HG02678 (cell line): ENCODE measurements at regions not wholly inside any gene's neighbourhood (a gene's known extent, or its start where the extent isn't known, plus 50 kb on each side); places are given as distances from the start of the nearest gene placed in this dataset.
"Not testable (repeated sequence)": the region's sequence is repeated elsewhere in the genome, so short reads cannot be mapped to it uniquely, and the experiment has no call there.

Source experiments
- ATAC-seq: cut with Tn5 transposase; IDR thresholded peaks from one replicate; pipeline ENCODE4 v1.9.1; 2021; ENCODE audit warnings: mild to moderate bottlenecking, moderate library complexity; ENCODE audit not compliant: unreplicated experiment

- no peak for ATAC-seq
Observed at GRCh38 chr4:116342143-116342542, 743.2 kb downstream of the TRAM1L1 start.

- ATAC-seq = no peak
Observed at GRCh38 chr4:116332508-116332907, 752.9 kb downstream of the TRAM1L1 start.

DNA sequence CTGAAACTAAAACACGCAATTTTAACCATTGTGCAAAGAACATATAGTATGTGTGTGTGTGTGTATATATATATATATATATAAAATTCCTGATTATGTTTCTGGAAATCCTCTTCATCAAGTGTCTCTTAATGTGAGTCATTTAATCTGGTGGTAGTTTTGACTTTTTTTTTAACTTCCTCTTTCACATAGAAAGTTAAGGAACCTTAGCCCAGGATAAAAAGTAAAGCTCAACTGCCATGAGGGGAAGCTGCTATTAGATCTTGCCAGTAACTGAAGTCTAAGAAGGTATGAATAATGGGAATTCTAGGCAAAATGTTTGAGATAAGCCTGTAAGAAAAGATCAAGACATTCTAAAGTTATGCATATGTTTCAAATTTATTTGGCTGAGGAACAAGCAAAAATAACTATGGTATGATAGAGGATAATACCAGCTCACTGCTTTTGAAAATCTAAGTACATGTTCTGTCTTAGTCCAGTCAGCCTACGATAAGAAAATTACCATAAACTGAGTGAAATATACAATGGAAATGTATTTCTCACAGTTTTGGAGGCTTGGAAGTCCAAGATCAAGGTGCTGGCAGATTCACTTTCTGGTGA, 757.0 kb downstream of the TRAM1L1 start:
- ATAC-seq = no peak

DNA sequence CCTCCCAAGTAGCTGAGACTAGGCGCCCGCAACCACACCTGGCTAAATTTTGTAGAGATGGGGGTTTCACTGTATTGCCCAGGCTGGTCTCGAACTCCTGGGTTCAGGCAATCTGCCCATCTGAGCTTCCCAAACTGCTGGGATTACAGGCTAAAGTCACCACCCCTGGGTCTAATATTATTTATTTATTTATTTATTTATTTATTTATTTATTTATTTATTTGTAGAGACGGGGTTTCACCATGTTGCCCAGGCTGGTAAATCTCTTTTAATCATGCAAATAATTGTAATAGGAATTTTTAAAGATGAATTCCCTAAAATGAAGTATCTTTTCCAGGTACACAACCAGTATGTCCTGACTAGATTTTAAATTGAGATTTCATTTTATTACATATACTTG, 761.8 kb downstream of the TRAM1L1 start:
- ATAC-seq = no peak

- ATAC-seq = no peak
Observed at GRCh38 chr4:116321471-116321870, 763.9 kb downstream of the TRAM1L1 start.

DNA sequence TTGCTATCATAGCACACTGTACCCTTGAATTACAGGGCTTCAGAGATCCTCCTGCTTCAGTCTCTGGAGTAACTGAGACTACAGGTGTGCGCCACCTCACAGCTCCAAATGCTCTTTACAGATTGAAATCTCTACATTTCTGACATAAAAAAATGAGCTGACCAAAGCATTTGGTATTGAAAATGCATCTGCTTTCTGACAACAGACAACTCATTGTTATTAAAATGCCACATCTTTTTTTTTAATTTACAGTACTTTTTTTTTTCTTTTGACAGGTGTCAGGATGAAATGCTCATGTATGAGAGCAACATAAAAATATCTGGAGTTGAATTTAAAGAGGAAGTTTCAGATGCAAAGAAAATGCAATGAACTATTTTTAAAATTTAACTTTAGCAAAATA, 764.5 kb downstream of the TRAM1L1 start:
- no peak for ATAC-seq

DNA sequence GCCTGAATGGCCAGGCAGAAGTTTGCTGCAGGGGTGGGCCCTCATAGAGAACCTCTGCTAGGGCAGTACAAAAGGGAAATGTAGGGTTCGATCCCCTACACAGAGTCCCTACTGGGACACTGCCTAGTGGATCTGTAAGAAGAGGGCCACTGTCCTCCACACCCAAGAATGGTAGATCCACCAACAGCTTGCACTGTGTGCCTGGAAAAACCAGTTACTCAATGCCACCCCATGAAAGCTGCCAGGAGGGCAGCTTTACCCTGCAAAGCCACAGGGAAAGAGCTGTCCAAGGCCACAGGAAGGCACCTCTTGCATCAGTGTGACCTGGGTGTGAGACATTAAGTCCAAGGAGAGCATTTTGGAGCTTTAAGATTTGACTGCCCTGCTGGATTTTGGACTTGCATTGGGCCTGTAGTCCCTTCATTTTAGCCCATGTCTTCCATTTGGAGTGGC, 781.6 kb downstream of the TRAM1L1 start:
- ATAC-seq = no peak

GRCh38 chr4:116302990-116303735, 782.2 kb downstream of the TRAM1L1 start:
- ATAC-seq = no peak

DNA sequence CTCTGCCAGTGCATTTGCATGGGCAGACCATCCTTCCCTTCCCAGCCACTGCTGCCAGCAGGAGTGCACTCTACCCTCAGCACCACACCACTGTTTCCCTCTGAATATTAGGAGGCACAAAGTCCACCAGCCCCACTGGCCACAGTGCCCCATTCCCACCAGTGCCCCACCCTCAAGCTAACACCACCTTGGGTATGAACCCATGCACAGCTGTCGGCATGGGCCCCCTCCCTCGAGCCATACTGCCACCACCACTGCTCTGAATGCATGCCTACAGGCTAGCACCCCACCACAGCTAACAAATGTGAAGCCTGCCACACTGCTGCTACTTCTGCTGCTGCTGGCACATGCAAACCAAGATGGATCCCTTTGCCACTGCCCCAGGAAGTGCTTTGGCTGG, 810.4 kb downstream of the TRAM1L1 start:
- ATAC-seq = no peak

- ATAC-seq = no peak
Observed at GRCh38 chr4:116272336-116272735, 813.0 kb downstream of the TRAM1L1 start.

DNA sequence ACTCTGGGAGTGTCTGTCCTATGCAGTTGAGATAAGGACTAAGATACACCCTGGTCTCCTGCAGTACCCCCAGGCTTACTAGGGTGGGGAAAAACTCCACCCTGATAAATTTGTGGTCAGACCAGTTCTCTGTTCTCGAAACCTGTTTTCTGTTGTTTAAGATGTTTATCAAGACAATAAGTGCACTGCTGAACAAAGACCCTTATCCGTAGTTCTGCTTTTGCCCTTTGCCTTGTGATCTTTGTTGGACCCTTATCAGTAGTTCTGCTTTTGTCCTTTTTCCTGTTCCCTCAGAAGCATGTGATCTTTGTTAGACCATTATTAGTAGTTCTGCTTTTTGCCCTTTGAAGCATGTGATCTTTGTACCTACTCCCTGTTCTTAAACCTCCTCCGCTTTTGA, 824.4 kb downstream of the TRAM1L1 start:
- not testable (repeated sequence) for ATAC-seq

DNA sequence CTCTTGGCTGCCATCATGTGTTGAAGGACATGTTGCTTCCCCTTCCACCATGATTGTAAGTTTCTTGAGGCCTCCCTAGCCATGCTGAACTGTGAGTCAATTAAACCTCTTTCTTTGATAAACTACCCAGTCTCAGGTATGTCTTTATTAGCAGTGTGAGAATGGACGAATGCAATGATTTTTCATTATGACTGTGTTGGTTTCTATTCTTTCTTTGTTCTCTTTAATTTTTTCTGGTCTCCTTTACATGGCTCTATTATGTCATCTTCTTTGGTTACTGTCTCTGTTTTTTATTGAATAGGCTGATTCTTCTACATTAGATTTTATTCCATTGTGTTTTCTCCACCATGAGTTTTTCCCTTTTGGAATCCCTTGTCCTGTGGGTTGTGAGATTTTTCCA, 840.6 kb downstream of the TRAM1L1 start:
- no peak for ATAC-seq

DNA sequence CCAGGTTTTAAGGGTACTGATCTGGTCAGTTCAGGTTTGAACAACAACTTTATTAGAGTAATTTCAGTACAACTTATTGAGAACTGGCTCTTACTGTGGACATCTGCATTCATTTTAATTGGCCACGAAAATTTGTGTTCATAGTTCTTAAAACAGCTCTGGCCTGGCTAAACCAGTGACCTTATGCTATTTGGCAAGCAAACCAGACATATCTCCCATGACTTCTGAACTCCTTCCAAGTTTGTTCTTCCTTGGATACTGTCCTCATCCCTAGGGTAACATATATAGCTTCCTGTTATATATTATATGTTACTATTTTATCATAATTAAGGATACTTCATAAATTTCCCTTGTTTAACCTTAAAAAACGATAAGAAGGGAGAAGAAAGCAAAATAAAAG, 841.9 kb downstream of the TRAM1L1 start:
- ATAC-seq = no peak

DNA sequence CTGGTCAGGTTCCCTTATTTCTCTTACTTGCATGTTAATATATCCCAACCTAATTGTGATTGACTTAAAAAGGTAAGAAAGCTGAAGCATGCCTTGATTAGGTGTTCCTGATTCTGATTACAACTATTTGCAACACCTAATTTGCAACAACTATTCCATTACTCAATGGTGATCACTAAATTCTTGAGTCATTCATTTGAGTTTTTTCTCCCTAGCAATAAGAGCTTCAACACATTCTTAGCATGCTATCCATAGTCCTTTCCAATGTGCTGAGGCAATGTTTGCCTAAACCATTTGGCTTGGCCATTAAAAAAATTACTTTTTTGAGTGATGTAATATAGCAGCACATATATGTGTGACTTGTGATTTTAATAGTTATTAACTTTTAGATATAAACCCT, 851.4 kb downstream of the TRAM1L1 start:
- ATAC-seq = no peak

- not testable (repeated sequence) for ATAC-seq
Observed at GRCh38 chr4:116231999-116232398, 853.4 kb downstream of the TRAM1L1 start.

GRCh38 chr4:116229420-116229819, 856.0 kb downstream of the TRAM1L1 start:
- ATAC-seq = no peak

DNA sequence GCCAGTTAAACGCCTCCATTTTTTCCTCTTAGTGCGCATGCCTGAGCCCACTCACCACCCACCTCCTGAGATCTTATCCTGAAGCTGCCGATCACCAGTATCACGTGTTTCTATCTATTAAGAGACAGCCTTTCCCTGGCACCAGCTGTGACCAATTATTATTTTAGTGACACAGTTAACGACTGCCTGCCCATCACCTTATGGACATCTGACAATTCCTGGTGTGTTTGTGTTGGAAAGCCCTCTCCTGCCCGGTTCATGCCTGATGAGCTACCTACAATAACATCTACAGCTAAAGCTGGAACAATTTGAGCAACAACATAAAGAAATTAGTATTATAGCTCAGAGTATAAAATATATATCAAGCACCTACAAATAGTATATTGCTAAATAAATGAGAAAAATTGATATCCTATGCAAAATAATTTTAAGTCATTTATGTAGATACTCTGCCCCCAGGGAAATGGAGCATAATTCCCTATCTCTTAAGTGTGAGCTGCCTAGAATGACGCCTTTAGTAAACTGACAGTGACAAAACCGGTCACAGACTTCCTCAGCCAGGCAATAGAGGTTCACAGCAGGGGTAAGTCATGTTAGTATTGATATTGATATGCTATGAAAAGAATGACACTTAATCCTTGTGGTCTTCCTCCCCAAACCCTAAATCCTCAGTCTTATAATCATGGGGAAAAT, 862.2 kb downstream of the TRAM1L1 start:
- ATAC-seq = no peak

- ATAC-seq = no peak
Observed at GRCh38 chr4:116217781-116218180, 867.6 kb downstream of the TRAM1L1 start.

- ATAC-seq = no peak
Observed at GRCh38 chr4:116215622-116216021, 869.8 kb downstream of the TRAM1L1 start.

DNA sequence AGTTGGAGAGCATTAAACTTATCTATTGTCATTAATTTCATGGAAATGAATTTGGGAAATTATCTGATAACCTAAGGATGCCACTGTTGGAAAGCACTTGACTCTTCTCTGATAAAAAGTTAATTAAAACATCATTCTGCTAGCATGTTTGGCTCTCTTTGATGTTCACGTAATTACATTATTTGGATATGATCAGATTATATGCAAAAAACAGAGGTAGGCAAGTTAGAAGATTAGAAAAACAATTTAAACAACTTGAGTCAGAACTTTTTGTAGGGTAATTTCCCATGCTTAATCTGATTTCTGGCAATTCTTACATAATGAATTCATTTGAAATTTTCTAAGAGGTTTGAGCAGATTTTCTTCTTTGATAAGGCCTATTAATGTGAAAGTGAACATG, 882.9 kb downstream of the TRAM1L1 start:
- no peak for ATAC-seq

DNA sequence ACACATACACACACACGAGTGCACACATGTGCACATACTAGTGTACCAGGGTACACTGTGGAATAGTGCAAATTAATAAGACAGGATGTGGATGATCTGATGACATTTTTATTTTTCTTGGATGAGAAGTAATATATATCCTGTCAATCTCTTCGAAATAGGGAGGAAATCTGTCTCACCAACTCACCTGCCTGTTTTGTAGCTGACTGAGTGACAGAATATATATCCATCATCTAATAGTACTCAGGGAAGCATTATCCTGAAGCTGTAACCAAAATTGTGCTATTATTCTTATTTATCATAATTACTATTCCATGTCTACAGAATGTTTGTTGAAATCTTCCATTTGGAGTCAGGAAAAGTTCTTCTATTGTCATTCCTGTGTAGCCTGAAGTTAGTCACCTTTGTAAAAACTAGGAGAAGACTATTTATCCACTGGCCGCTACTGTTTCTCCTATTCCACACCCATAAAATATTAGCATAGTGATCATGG, 888.0 kb downstream of the TRAM1L1 start:
- ATAC-seq = no peak

DNA sequence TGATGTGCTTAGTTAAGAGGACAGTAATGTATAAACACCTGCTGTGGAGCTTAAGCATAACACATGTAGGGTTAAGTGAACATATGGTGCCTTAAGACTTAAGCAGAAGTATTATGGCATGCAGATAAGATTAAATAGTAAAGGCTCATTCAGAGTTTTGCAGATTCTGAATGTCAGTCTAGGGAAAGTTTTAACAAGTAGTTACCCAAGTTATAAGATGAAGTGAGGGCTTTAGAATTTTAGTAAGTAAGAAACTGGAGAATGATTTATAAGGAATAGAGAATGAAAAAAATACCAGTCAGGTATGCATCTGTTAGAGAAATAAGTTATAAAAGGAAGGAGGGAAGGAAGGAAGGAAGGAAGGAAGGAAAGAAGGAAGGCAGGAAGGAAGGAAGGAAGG, 902.1 kb downstream of the TRAM1L1 start:
- no peak for ATAC-seq
